ENCODE measurements at regions not wholly inside any gene's neighbourhood (a gene's known extent, or its start where the extent isn't known, plus 50 kb on each side); places are given as distances from the start of the nearest gene placed in this dataset.

DNA sequence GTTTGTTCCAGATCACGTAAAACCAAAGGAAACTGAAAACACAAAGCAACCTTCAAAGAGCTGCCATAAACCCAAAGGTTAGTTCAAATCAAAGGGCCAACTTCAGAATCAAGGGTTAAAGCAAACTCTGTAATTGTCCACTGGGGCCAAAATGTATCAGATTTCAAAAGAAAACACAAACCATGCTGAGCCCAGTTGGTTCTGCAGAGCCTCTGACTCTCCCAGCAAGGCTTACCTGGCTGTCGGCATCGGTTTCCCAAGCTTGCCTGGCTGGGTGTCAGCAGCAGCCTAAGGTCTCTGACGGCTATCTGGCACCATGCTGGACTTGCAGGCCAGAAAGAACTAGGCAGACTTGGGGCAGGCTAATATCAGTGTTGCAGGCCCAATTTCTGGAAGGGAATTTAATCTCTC, 125.3 kb downstream of the DAD1 start:
- Histone ChIP-seq H3K27me3 (ENCODE audit: low read length) (no peaks in the 10 kb centered on the region), H3K79me2 (ENCODE audit: low read length) (no peaks in the 10 kb centered on the region), H3K9ac (ENCODE audit: low read length) (no peak overlapping the region), H3K9me3 (ENCODE audit: low read length) (no peaks in the 10 kb centered on the region), H4K20me1 (ENCODE audit: low read length) (no peaks in the 10 kb centered on the region), H3K4me1 (ENCODE audit: insufficient read depth, low read length) (peaks cover 27% of the 10 kb centered on the region), H3K4me2 (ENCODE audit: low read length) (no peak overlapping the region), H3K36me3 (ENCODE audit: low read depth, low read length) (no peaks in the 10 kb centered on the region), H3K9me2 (replicated peaks; ENCODE audit: low read length) (no peaks in the 10 kb centered on the region), H3F3A (ENCODE audit: low read length, unreplicated experiment) (no peaks in the 10 kb centered on the region), H3K27ac (ENCODE audit: low read length) (no peak overlapping the region), H2AFZ (ENCODE audit: low read length) (no peak overlapping the region), H3K4me3 (ENCODE audit: low read length) (no peak overlapping the region)
- ATAC-seq (no peak), DNase-seq (no peak)
- ChIA-PET CTCF (no interaction called here), POLR2A (ENCODE audit: unreplicated experiment) (no interaction called here)
- no peak for TF ChIP-seq EZH2 (IDR thresholded peaks at IDR 0.05; ENCODE audit: low read length, unreplicated experiment)
- TF ChIP-seq, protein P1, sequence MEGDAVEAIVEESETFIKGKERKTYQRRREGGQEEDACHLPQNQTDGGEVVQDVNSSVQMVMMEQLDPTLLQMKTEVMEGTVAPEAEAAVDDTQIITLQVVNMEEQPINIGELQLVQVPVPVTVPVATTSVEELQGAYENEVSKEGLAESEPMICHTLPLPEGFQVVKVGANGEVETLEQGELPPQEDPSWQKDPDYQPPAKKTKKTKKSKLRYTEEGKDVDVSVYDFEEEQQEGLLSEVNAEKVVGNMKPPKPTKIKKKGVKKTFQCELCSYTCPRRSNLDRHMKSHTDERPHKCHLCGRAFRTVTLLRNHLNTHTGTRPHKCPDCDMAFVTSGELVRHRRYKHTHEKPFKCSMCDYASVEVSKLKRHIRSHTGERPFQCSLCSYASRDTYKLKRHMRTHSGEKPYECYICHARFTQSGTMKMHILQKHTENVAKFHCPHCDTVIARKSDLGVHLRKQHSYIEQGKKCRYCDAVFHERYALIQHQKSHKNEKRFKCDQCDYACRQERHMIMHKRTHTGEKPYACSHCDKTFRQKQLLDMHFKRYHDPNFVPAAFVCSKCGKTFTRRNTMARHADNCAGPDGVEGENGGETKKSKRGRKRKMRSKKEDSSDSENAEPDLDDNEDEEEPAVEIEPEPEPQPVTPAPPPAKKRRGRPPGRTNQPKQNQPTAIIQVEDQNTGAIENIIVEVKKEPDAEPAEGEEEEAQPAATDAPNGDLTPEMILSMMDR (conservative IDR thresholded peaks at IDR 0.05; ENCODE audit: low read depth, low read length): no peak
- no peak for TF ChIP-seq EZH2phosphoT487 (IDR thresholded peaks at IDR 0.05; ENCODE audit: borderline replicate concordance, low read length)
- no TSS peak for BruUV-seq (replicated peaks)
- intact Hi-C loops (cut with micrococcal nuclease): no loop called here

DNA sequence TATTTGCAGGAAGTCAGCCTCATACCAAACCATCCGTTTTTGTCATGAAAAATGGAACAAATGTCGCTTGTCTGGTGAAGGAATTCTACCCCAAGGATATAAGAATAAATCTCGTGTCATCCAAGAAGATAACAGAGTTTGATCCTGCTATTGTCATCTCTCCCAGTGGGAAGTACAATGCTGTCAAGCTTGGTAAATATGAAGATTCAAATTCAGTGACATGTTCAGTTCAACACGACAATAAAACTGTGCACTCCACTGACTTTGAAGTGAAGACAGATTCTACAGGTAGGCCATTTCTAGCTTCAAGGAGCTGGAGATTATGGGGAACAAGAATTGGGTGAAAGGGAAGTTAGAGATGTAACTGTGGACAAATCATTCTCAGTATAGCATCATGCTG, 126.1 kb downstream of the DAD1 start:
- CTCF ChIA-PET: no interaction called here

DNA sequence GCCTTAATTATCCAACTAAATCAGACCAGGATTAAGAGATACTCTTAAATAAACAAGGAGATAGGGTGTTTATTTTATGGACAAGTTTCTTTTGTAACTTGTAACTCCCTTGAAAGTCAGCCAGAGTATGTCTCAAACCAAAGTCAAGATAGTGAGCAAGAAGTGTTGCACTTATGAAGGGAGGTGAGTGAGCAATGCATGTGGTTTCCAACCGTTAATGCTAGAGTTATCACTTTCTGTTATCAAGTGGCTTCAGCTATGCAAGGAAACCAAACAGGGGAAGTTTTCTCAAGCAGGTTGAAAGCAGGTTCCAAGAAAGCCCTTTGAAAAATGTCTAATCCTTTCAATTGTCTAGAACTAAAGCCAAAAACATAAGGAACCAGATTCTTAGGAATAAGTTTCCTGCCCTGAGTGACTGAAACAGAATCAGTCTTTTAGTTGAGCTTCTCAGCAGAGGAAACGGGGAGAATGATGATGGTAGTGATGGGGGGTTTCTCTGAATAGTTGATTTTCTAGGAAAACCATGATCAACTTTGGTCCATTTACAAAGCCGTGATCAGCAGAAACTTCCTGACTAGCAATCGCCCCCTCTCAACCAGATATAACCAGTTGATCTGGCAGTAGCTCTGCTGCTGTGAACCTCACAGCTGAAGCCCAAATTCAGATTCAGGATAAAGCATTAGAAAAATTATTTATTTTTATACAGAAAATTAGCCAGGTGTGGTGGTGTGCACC, 128.4 kb downstream of the DAD1 start:
- intact Hi-C loops (cut with micrococcal nuclease): no loop called here
- no peak overlapping the region for H3K4me3 ChIP-seq (ENCODE audit: low read length)
- no peaks in the 10 kb centered on the region for H3K27me3 ChIP-seq (ENCODE audit: low read length)
- DNase-seq (peak; percentile 17), ATAC-seq (no peak)
- H3K9ac ChIP-seq (ENCODE audit: low read length): no peak overlapping the region
- peaks cover 10% of the 10 kb centered on the region for H3K4me1 ChIP-seq (ENCODE audit: insufficient read depth, low read length)
- no peaks in the 10 kb centered on the region for H4K20me1 ChIP-seq (ENCODE audit: low read length)
- no peak overlapping the region for H3K4me2 ChIP-seq (ENCODE audit: low read length)
- TF ChIP-seq EZH2phosphoT487 (IDR thresholded peaks at IDR 0.05; ENCODE audit: borderline replicate concordance, low read length): no peak
- TF ChIP-seq EZH2 (IDR thresholded peaks at IDR 0.05; ENCODE audit: low read length, unreplicated experiment): no peak
- TF ChIP-seq, protein P1 (conservative IDR thresholded peaks at IDR 0.05; ENCODE audit: low read depth, low read length): no peak
- no peaks in the 10 kb centered on the region for H3F3A ChIP-seq (ENCODE audit: low read length, unreplicated experiment)
- CTCF ChIA-PET: no interaction called here
- no peaks in the 10 kb centered on the region for H3K9me2 ChIP-seq (replicated peaks; ENCODE audit: low read length)
- no peak overlapping the region for H3K27ac ChIP-seq (ENCODE audit: low read length)
- BruUV-seq (replicated peaks): no TSS peak
- H3K79me2 ChIP-seq (ENCODE audit: low read length): no peaks in the 10 kb centered on the region
- no peaks in the 10 kb centered on the region for H3K36me3 ChIP-seq (ENCODE audit: low read depth, low read length)
- H3K9me3 ChIP-seq (ENCODE audit: low read length): no peaks in the 10 kb centered on the region
- no peak overlapping the region for H2AFZ ChIP-seq (ENCODE audit: low read length)
- POLR2A ChIA-PET (ENCODE audit: unreplicated experiment): no interaction called here

More for the DNA sequence above, 126.1 kb downstream of the DAD1 start:
- Histone ChIP-seq H3K4me1 (ENCODE audit: insufficient read depth, low read length) (peaks cover 27% of the 10 kb centered on the region), H3K4me2 (ENCODE audit: low read length) (no peak overlapping the region), H3K9me3 (ENCODE audit: low read length) (no peaks in the 10 kb centered on the region), H3F3A (ENCODE audit: low read length, unreplicated experiment) (no peaks in the 10 kb centered on the region), H2AFZ (ENCODE audit: low read length) (no peak overlapping the region), H3K36me3 (ENCODE audit: low read depth, low read length) (no peaks in the 10 kb centered on the region), H3K27ac (ENCODE audit: low read length) (no peak overlapping the region), H3K4me3 (ENCODE audit: low read length) (no peak overlapping the region), H3K27me3 (ENCODE audit: low read length) (no peaks in the 10 kb centered on the region), H3K79me2 (ENCODE audit: low read length) (no peaks in the 10 kb centered on the region), H3K9me2 (replicated peaks; ENCODE audit: low read length) (no peaks in the 10 kb centered on the region), H4K20me1 (ENCODE audit: low read length) (no peaks in the 10 kb centered on the region), H3K9ac (ENCODE audit: low read length) (no peak overlapping the region)
- intact Hi-C loops (cut with micrococcal nuclease): no loop called here
- no peak for DNase-seq
- TF ChIP-seq, protein P1 (conservative IDR thresholded peaks at IDR 0.05; ENCODE audit: low read depth, low read length): no peak
- no peak for TF ChIP-seq EZH2phosphoT487 (IDR thresholded peaks at IDR 0.05; ENCODE audit: borderline replicate concordance, low read length)
- TF ChIP-seq EZH2 (IDR thresholded peaks at IDR 0.05; ENCODE audit: low read length, unreplicated experiment): no peak
- POLR2A ChIA-PET (ENCODE audit: unreplicated experiment): no interaction called here
- BruUV-seq (replicated peaks): no TSS peak
- no peak for ATAC-seq
